ENCODE measurements at regions not wholly inside any gene's neighbourhood (a gene's known extent, or its start where the extent isn't known, plus 50 kb on each side); places are given as distances from the start of the nearest gene placed in this dataset.

- intact Hi-C loops (cut with micrococcal nuclease) = no loop called here
- ATAC-seq (ENCODE audit: low read depth) (no peak), DNase-seq (no peak)
- Mint-ChIP-seq H3K4me1 (no peaks in the 10 kb centered on the region), H3K27me3 (no peaks in the 10 kb centered on the region), H3K36me3 (ENCODE audit: low read depth) (no peaks in the 10 kb centered on the region), H3K27ac (no peak overlapping the region), H3K9me3 (no peaks in the 10 kb centered on the region), H3K4me3 (no peak overlapping the region)
- ChIA-PET CTCF (no interaction called here), POLR2A (no interaction called here)
- TF ChIP-seq CTCF (IDR thresholded peaks at IDR 0.05) = no peak
Measured at GRCh38 chr2:211181626-211182025, 625.2 kb downstream of the CPS1 start.

- H3K27ac Mint-ChIP-seq = no peak overlapping the region
- no peak for DNase-seq
- no peaks in the 10 kb centered on the region for H3K36me3 Mint-ChIP-seq (ENCODE audit: low read depth)
- no peaks in the 10 kb centered on the region for H3K9me3 Mint-ChIP-seq
- no peak overlapping the region for H3K4me3 Mint-ChIP-seq
- ChIA-PET CTCF (no interaction called here), POLR2A (no interaction called here)
- no peaks in the 10 kb centered on the region for H3K4me1 Mint-ChIP-seq
- intact Hi-C loops (cut with micrococcal nuclease) = no loop called here
- no peak for ATAC-seq (ENCODE audit: low read depth)
- TF ChIP-seq CTCF (IDR thresholded peaks at IDR 0.05) = no peak
- H3K27me3 Mint-ChIP-seq = no peaks in the 10 kb centered on the region
Measured at GRCh38 chr2:211187602-211188001, 631.2 kb downstream of the CPS1 start.

- Mint-ChIP-seq H3K36me3 (ENCODE audit: low read depth) (no peaks in the 10 kb centered on the region), H3K27me3 (no peaks in the 10 kb centered on the region), H3K27ac (no peak overlapping the region), H3K9me3 (no peaks in the 10 kb centered on the region), H3K4me1 (no peaks in the 10 kb centered on the region), H3K4me3 (no peak overlapping the region)
- ChIA-PET POLR2A (no interaction called here), CTCF (no interaction called here)
- intact Hi-C loops (cut with micrococcal nuclease) = no loop called here
- DNase-seq (no peak), ATAC-seq (ENCODE audit: low read depth) (no peak)
- no peak for TF ChIP-seq CTCF (IDR thresholded peaks at IDR 0.05)
Measured at GRCh38 chr2:211203986-211204385, 647.6 kb downstream of the CPS1 start.

- Mint-ChIP-seq H3K36me3 (ENCODE audit: low read depth) (no peaks in the 10 kb centered on the region), H3K27me3 (no peaks in the 10 kb centered on the region), H3K4me3 (no peak overlapping the region), H3K9me3 (no peaks in the 10 kb centered on the region), H3K4me1 (no peaks in the 10 kb centered on the region), H3K27ac (no peak overlapping the region)
- DNase-seq (no peak), ATAC-seq (ENCODE audit: low read depth) (no peak)
- POLR2A ChIA-PET = no interaction called here
- intact Hi-C loops (cut with micrococcal nuclease) = no loop called here
- TF ChIP-seq CTCF (IDR thresholded peaks at IDR 0.05) = no peak
- CTCF ChIA-PET = no interaction called here
Measured at GRCh38 chr2:211204456-211204855, 648.1 kb downstream of the CPS1 start.

- CTCF ChIA-PET = no interaction called here
- Mint-ChIP-seq H3K27ac (no peak overlapping the region), H3K36me3 (ENCODE audit: low read depth) (no peaks in the 10 kb centered on the region), H3K27me3 (no peaks in the 10 kb centered on the region), H3K9me3 (no peaks in the 10 kb centered on the region), H3K4me3 (no peak overlapping the region), H3K4me1 (no peaks in the 10 kb centered on the region)
- ATAC-seq (ENCODE audit: low read depth) (no peak), DNase-seq (no peak)
- POLR2A ChIA-PET = no interaction called here
- no peak for TF ChIP-seq CTCF (IDR thresholded peaks at IDR 0.05)
- intact Hi-C loops (cut with micrococcal nuclease) = no loop called here
Measured at GRCh38 chr2:211204902-211205301, 648.5 kb downstream of the CPS1 start.

Measured in activated B cell treated with CpG ODN at 0.5 μM for 24 hours (primary cell).